Psoas muscle (tissue), 7 donors: ENCODE measurements at regions not wholly inside any gene's neighbourhood (a gene's known extent, or its start where the extent isn't known, plus 50 kb on each side); places are given as distances from the start of the nearest gene placed in this dataset.

Source experiments
- ATAC-seq, 4 donors: fragments of 200-7000 bp; cut with Tn5 transposase; one replicate each; pipeline ENCODE4 v1.9.1; 2020; ENCODE audit warnings: moderate library complexity in 3 of 4, mild to moderate bottlenecking in 2 of 4
- DNase-seq, 2 donors: peaks; one replicate each; pipeline ENCODE4 v3.0.0-alpha.2; 2020
- H3K27ac ChIP-seq: fragments of 200-600 bp; one replicate; pipeline ENCODE4 v1.8.0; 2022
- H3K27me3 ChIP-seq, 3 donors: fragments of 200-600 bp in 1 of 3; one replicate each; pipeline versions ENCODE4 v1.6.1 to v1.8.0; 2013 to 2022; ENCODE audit warnings: low read length in 2 of 3, mild to moderate bottlenecking in 2 of 3, moderate library complexity in 1 of 3; ENCODE audit not compliant: insufficient read depth in 3 of 3
- H3K36me3 ChIP-seq, 2 donors: fragments of 200-600 bp in 1 of 2; one replicate each; pipeline versions ENCODE4 v1.6.1 to v1.8.0; 2013 to 2022; ENCODE audit warnings: low read depth in 1 of 2, mild to moderate bottlenecking in 1 of 2, moderate library complexity in 1 of 2; ENCODE audit not compliant: insufficient read depth in 1 of 2
- H3K4me1 ChIP-seq: fragments of 200-600 bp; one replicate; pipeline ENCODE4 v1.8.0; 2022
- H3K4me3 ChIP-seq: fragments of 200-600 bp; one replicate; pipeline ENCODE4 v1.8.0; 2022; ENCODE audit warnings: mild to moderate bottlenecking
- H3K9me3 ChIP-seq: fragments of 200-600 bp; one replicate; pipeline ENCODE4 v1.8.0; 2022
- CTCF ChIP-seq: fragments of 200-600 bp; IDR thresholded peaks from one replicate; pipeline ENCODE4 v1.8.0; 2022; ENCODE audit warnings: antibody characterized with exemption
- WGBS, 3 donors: extraction: QIAGEN DNeasy Blood & Tissue Kit; methylation state at CpG; one replicate each; pipeline versions ENCODE4 v1.1.6 to v1.1.7; 2013; 5-methylcytosine and 5-hydroxymethylcytosine counted together
- intact Hi-C, 2 donors: fragments of 100-400 bp; cut with DNase I; formaldehyde crosslinking; loops; one replicate each; pipeline versions ENCODE4 v1.11.0 to v1.14.2; 2022
- donor health status: healthy with polysubstance abuse.
- donor health status: DM: no; HTN: no; CAD: no; lungs with moderate emphysema.
- donor health status: Bipolar disorder and iron deficiency.
- donor health status: healthy.
- donor health status: DM: yes; HTN: yes; CAD: no.
- donor health status: DM: no; HTN: no; CAD: no.
- donor health status: DM: yes; HTN: yes; CAD: no.

GRCh38 chr18:55124078-55124763, 165.0 kb upstream of the CCDC68 start:
- Histone ChIP-seq H3K9me3 (no peaks in the 10 kb centered on the region), H3K27ac (no peak overlapping the region), H3K36me3 (no peaks in the 10 kb centered on the region), H3K4me1 (no peaks in the 10 kb centered on the region), H3K27me3 (no peaks in the 10 kb centered on the region), H3K4me3 (no peak overlapping the region)
- TF ChIP-seq CTCF, result no peak
- WGBS, 3 donors, result 30 to 62% (median 31%) methylated on average over 4 of the region's 4 CpGs
- intact Hi-C loops, result no loop called here
- DNase-seq (no peak), ATAC-seq (no peak)

GRCh38 chr18:55123361-55123760, 164.1 kb upstream of the CCDC68 start:
- intact Hi-C loops, result no loop called here
- ATAC-seq (no peak), DNase-seq (no peak)
- Histone ChIP-seq H3K9me3 (no peaks in the 10 kb centered on the region), H3K4me1 (no peaks in the 10 kb centered on the region), H3K36me3 (no peaks in the 10 kb centered on the region), H3K27me3 (no peaks in the 10 kb centered on the region), H3K4me3 (no peak overlapping the region), H3K27ac (no peak overlapping the region)
- no peak for TF ChIP-seq CTCF

- H3K27me3 ChIP-seq, result no peaks in the 10 kb centered on the region
- DNase-seq (no peak), ATAC-seq (no peak)
- no peaks in the 10 kb centered on the region for H3K9me3 ChIP-seq
- no peak overlapping the region for H3K4me3 ChIP-seq
- no peak for TF ChIP-seq CTCF
- H3K4me1 ChIP-seq, result no peaks in the 10 kb centered on the region
- intact Hi-C loops, result no loop called here
- no peak overlapping the region for H3K27ac ChIP-seq
- no peaks in the 10 kb centered on the region for H3K36me3 ChIP-seq
- 87 to 94% (median 88%) methylated on average over 10 of the region's 10 CpGs for WGBS, 3 donors
These were observed 162.3 kb upstream of the CCDC68 start for GRCh38 chr18:55121397-55122170.

GRCh38 chr18:55120896-55121295, 161.6 kb upstream of the CCDC68 start:
- H3K36me3 ChIP-seq, result no peaks in the 10 kb centered on the region
- no peaks in the 10 kb centered on the region for H3K27me3 ChIP-seq
- TF ChIP-seq CTCF, result no peak
- no peaks in the 10 kb centered on the region for H3K4me1 ChIP-seq
- H3K27ac ChIP-seq, result no peak overlapping the region
- ATAC-seq (no peak), DNase-seq (no peak)
- H3K9me3 ChIP-seq, result no peaks in the 10 kb centered on the region
- H3K4me3 ChIP-seq, result no peak overlapping the region
- intact Hi-C loops, result no loop called here

- ATAC-seq, result no peak
- no peaks in the 10 kb centered on the region for H3K27me3 ChIP-seq
- no peak overlapping the region for H3K27ac ChIP-seq
- no peaks in the 10 kb centered on the region for H3K4me1 ChIP-seq
- intact Hi-C loops, result no loop called here
- WGBS, 3 donors, result 74 to 78% (median 75%) methylated on average over 6 of the region's 6 CpGs
- no peaks in the 10 kb centered on the region for H3K36me3 ChIP-seq
- TF ChIP-seq CTCF, result no peak
- H3K9me3 ChIP-seq, result no peaks in the 10 kb centered on the region
- H3K4me3 ChIP-seq, result no peak overlapping the region
- no peak for DNase-seq
These were observed 160.2 kb upstream of the CCDC68 start for GRCh38 chr18:55119434-55119833.
